NCI-H1417 (cell line): ENCODE measurements at regions not wholly inside any gene's neighbourhood (a gene's known extent, or its start where the extent isn't known, plus 50 kb on each side); places are given as distances from the start of the nearest gene placed in this dataset.

Experiments used
- DNase-seq, 3 experiments: peaks; one replicate each; lab custom pipeline; 2025; lab: John Stamatoyannopoulos, UW

- no peak for DNase-seq
These were observed 108.7 kb downstream of the EN1 start for GRCh38 chr2:118738524-118739308.

- DNase-seq: no peak
These were observed 109.3 kb downstream of the EN1 start for GRCh38 chr2:118738106-118738505.

DNA sequence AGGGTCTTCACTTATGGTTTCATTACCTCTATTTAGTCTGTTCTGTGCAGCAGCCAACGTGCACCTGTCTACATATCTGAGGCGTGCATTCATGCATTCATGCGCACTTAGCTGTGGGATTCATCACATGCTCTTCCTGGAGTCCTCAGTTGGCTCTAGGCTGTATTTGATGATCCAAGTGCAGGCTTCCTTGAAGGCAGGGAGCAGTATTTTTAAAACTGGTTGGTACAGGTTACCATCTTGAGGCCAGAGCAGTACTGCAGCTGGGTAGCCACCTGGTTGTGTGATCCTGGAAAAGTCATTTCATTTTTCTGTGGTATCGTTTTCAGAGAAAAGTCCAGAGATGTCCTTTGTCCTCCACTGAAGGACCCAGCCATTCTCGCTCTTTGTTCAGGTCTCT is 109.8 kb downstream of the EN1 start:
- DNase-seq: peak in 1 of 3 experiments; percentile 4

- no peak for DNase-seq
These were observed 115.0 kb downstream of the EN1 start for GRCh38 chr2:118732432-118732831.

DNA sequence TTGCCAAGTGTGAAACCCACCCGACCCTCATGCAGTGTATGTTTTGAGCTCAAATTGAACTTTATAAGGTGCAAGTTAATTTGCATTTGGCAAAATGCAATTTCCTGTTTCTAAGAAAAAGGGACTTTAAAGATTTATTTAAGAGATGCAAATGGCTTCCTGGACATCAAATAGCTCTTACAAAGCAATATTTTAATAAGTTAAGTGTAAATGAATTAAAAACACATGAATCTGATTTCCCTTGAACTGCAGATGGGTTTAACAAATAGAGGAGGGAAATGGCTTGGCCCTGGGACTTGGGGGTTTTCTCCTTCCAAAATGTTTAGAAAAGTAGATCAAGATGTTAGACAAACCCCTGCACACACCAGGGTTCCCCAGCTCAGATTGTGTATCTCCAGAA is 116.0 kb downstream of the EN1 start:
- DNase-seq: no peak

DNA sequence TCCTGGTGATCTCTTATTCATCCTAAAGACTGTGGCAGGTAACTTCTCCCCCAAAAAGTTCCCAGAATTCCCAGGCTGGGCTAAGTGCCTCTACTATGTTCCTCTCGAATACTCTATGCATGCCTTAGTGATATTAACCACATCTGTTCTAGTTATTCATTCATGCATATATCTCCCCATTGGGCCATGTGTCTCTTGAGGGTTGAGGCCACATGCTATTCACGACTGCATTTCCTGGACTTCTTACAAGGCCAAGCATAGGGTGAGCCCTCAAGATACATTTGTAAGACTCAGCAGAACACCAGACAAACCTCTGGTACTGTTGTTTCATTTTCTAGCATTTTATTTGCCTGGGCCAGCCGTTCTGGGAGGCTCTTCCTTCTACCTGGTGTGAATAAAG is 117.0 kb downstream of the EN1 start:
- no peak for DNase-seq

DNA sequence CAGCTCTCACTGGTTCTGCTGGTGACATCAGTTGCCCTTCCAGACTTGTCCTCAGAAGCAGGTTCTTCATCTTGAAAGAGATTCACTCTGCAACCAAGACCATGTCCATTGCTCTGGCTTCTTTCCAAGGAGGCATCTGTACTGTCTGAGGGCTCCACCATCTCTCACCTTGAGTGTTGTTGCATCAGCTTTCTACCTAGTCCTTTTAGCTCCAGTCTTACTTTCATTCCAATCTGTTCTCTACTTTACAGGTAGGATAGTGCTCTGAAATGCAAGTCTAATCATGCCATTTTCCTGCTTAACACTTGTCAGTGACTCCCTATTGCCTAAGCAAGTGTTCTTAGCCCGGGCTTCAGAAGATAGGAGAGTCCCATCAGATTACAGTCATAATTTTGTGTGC is 117.7 kb downstream of the EN1 start:
- DNase-seq: no peak

GRCh38 chr2:118728984-118729383 is 118.5 kb downstream of the EN1 start:
- no peak for DNase-seq

GRCh38 chr2:118726821-118727220 is 120.6 kb downstream of the EN1 start:
- DNase-seq: no peak

DNA sequence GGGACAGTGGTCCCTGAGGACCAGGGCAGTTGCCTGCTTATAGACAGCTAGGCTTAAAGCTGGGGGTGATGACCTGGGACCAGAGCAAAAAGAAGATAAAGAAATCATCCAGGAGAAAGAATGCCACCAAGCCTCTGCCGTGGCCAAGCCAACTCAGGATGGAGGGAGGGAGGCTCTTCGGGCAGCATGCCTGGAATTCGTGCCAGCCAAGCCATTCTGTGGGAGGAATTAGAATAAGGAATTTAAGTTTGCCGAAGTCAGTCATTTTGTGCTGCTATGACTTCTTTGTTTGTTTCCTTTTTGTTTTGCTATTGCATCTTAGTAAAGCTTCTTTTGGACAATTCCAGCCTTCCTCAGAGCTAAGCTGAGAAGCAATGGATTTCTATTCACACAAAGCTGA is 124.1 kb downstream of the EN1 start:
- DNase-seq: no peak

- no peak for DNase-seq
These were observed 124.5 kb downstream of the EN1 start for GRCh38 chr2:118722976-118723375.

- DNase-seq: no peak
These were observed 125.5 kb downstream of the EN1 start for GRCh38 chr2:118721817-118722551.

GRCh38 chr2:118720866-118721265 is 126.6 kb downstream of the EN1 start:
- no peak for DNase-seq

DNA sequence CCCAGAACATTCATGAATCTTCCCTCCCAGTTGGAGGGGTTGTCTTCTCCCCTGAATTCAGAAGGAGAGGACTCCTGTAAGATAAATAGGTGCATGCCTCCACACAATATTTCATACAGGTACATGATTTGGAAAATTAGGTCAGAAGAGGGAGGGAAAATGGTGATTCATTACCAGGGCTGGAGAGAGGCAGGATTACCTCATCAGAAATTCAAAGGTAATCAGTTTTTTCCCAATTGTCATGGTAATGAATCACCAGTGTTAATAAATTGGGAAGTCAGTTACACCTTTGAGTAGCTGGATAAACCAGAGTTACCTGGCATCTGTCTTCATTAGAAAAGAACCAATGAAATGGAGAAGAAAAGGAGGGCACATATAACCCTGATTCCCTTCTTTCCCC is 128.5 kb downstream of the EN1 start:
- no peak for DNase-seq

DNA sequence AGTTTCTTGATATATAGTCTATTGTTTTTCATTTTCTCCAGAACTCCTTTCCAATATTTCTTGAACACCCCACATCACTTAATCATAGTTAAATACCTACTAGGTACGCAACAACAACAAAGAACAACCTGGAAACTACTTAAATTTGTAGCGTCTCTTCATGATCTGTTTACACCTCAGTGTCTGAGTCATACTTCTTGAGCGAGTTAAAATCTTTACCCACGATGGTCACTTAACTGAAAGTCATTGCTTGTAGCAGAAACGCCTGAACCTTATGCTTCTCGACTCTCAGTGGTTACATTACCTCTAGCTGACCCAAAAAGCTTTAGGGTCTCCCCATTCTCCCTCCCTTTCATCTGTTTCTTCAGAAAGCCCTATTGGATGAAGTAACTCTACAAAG is 131.3 kb downstream of the EN1 start:
- DNase-seq: no peak

DNA sequence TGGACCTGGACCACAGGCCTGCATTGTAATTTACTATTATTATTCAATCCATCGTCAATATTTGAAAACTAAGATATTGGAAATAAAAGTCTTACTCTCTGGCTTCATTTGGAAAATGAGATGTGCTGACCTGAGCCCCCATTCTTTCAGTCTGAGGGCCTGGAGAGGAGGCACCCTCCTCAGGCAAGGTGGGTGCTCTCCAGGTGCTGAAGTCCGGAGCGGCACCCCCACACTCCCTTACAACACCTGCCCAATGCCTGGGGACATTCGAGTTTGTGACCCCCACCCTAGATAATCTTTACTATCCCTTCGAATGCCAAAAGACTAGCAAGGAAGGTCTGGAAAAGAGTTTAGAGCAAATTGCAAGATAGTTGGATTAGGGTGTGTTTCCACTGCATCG is 133.3 kb downstream of the EN1 start:
- DNase-seq: no peak

DNA sequence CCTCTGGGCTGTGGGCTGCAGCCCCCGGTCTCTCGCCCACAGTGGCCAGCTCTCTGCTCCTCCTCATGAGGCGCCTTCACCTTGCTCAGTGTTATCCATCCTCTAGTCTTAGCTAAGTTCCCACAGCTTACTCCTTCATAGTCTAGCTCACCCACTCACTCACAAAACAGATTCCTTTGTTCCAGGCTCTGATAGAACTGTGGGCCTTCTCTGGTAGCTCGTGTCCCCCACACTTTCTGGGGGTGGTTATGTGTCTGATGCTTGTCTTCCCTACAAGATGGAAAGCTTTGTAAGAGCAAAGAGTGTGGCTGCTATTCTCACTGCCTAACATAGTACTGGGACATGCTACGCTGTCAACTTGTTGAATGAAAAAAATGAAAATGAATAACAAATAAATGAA is 135.8 kb downstream of the EN1 start:
- DNase-seq: no peak

DNA sequence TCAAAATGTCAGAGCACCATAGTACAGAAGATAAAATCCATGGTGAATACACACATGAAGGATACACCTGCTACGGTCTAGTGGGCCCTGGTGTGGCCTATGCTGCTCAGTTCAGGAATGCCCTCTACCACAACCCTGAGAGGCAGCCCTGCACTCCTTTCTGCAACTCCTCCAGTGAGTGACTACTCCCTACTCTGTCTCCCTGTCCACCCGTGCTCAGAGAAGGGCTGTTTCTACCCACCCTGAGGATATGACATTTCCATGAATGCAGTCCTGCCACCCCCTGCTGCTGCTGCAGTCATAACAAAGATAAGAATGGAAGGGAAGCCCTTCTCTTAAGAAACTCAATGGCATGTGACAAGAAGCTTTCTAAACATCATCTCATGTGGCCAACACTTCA is 137.0 kb downstream of the EN1 start:
- DNase-seq: no peak

GRCh38 chr2:118709786-118710185 is 137.7 kb downstream of the EN1 start:
- no peak for DNase-seq

DNA sequence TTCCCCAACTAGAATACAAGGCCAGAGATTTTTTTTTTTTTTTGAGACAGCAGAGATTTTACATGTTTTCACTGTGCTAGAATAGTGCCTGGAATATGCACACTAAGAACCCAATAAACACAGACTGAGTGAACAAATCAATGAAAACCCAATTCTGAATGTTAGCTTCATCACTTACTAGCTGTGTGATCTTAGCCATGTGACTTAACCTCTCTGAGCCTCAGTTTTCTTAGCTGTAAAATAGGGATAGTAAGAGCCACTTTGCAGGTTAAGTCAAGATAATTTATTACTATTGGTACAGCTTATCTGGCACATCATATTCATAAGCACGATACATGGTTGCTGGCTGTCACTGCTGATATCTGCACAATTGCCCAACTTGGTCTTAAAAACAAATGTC is 140.6 kb downstream of the EN1 start:
- no peak for DNase-seq

- no peak for DNase-seq
These were observed 141.1 kb downstream of the EN1 start for GRCh38 chr2:118706371-118706770.

DNA sequence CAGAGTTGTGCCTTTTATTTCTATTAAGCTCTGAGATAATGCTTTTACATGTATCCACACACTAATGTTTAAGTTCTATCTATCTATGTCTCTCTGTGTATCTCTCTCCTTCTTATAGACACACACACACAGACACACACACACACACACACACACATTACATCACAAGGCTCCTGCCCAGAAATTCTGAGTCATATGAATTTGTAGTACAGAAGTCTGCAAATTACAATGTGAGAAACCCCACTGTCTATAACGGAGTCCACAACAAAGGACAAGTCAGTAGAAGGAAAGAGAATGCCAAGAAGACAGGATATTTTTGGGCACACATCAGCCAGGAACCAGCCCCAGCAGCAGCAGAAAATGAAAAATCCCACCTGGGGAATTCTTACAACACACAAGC is 142.4 kb downstream of the EN1 start:
- DNase-seq: no peak

DNA sequence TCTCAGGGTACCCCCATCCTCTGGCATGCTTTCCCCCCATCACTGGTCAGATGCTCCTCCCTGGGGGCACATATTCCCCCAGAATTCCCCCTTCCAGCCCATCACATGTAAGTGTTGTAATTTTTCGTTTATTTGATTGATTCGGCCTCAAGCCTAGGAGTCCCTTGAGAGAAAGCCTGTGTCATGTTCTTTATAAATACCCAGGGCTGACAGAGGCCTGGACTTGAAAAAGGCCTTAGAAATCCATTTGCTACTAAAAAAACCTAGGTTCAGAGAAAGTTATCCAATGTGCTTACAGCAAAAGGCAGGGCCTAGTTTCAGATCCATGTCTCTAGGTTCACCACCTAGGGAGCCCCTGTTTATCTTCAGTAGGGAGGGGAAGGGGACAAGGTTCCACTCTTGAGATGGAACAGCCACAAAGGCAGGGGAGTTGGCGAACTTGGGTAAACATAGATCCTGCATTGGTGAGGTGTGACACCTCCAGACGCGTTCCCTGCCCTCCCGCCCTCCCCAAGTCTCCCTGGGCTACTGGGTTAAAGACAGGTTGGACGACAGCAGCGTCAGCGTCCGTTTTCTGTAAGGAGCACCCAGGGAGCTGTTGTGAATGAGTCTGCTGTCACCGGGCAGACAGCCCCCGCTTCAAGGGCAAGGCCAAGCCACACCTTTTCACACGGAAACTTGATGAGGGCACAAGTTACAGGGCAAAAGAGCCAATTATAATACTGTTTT is 147.8 kb downstream of the EN1 start:
- no peak for DNase-seq
